ENCODE measurements at regions not wholly inside any gene's neighbourhood (a gene's known extent, or its start where the extent isn't known, plus 50 kb on each side); places are given as distances from the start of the nearest gene placed in this dataset.

DNA sequence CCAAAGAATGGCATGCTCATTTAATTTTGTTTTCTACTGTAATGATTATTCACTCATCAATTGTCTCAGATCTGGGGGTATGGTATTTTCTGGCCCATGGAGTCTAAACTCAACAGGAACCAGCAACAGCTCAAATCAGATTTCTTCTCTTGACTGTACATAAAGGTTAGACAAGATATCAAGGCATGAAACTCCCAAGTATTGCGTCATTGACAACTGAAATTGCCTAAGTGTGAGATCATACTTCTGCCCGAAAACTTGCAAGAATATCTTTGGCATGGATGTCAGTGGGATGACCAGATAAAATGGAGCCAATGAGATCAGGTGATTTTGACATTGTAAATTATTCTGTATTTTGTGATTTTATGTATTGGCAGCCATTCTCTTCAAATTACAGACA, 141.7 kb upstream of the STK32A start:
- TF ChIP-seq EZH2 (IDR thresholded peaks at IDR 0.05) (no peak), POLR2AphosphoS5 (IDR thresholded peaks at IDR 0.05; ENCODE audit: borderline replicate concordance, low read depth, low read length) (no peak)
